ENCODE measurements at regions not wholly inside any gene's neighbourhood (a gene's known extent, or its start where the extent isn't known, plus 50 kb on each side); places are given as distances from the start of the nearest gene placed in this dataset.

DNA sequence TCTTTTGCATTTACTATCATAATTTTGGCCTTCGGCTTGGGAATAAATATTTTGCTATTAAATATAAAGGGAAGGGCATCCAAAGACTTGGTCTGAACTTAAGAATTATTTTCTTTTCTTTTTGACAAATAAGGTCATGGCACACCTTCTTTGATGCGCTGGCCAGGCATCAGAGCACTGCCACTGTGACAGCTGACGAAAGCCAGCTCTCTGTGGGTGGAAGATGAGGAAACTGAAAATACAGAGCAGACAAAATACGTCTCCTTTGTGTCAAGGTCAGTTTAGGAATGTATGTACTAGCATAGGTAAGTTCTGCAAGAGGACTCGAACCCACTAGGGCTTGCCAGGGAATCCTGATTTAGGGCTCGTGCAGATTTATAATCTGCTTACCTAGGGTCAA is 155.9 kb upstream of the MEIS1 start:
- Histone ChIP-seq H3K27ac (ENCODE audit: low read depth, low read length) (no peak overlapping the region), H4K20me1 (ENCODE audit: insufficient read depth, low read length) (no peaks in the 10 kb centered on the region), H3K4me2 (ENCODE audit: insufficient read depth, low read length) (no peak overlapping the region), H3K4me3 (ENCODE audit: insufficient read depth, low read length) (no peak overlapping the region), H2AFZ (ENCODE audit: low read length) (no peak overlapping the region), H3K9me3 (ENCODE audit: low read depth, low read length) (no peaks in the 10 kb centered on the region), H3K79me2 (ENCODE audit: insufficient read depth, low read length) (no peaks in the 10 kb centered on the region), H3K27me3 (ENCODE audit: insufficient read depth, low read length) (no peaks in the 10 kb centered on the region), H3K36me3 (ENCODE audit: insufficient read depth, low read length) (no peaks in the 10 kb centered on the region), H3K4me1 (ENCODE audit: insufficient read depth, low read length) (no peaks in the 10 kb centered on the region)
- DNase-seq (ENCODE audit: insufficient read length, low spot score, missing footprints), result no peak
- TF ChIP-seq, protein P1, sequence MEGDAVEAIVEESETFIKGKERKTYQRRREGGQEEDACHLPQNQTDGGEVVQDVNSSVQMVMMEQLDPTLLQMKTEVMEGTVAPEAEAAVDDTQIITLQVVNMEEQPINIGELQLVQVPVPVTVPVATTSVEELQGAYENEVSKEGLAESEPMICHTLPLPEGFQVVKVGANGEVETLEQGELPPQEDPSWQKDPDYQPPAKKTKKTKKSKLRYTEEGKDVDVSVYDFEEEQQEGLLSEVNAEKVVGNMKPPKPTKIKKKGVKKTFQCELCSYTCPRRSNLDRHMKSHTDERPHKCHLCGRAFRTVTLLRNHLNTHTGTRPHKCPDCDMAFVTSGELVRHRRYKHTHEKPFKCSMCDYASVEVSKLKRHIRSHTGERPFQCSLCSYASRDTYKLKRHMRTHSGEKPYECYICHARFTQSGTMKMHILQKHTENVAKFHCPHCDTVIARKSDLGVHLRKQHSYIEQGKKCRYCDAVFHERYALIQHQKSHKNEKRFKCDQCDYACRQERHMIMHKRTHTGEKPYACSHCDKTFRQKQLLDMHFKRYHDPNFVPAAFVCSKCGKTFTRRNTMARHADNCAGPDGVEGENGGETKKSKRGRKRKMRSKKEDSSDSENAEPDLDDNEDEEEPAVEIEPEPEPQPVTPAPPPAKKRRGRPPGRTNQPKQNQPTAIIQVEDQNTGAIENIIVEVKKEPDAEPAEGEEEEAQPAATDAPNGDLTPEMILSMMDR (IDR thresholded peaks at IDR 0.05; ENCODE audit: extremely low read depth, low read depth, low read length), result no peak

DNA sequence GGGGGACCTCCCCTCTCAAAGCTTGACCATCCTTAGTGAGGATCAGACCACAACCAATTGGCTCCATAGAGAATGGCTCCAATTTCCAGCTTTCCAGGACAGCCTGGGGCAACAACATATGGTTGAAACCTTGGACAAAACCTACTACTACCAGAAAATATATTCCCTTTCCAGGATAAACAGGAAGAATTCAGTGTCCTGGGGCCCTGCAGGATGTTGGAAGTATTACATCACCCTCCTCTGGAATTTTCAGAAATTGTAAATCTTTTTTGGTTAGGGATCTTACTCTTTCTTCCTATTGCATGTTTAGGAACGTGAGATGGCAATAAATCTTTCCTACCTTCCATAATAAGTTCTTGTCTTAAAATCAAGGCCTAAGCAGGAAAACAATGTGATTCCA is 158.9 kb upstream of the MEIS1 start:
- H3K4me2 ChIP-seq (ENCODE audit: insufficient read depth, low read length), result no peak overlapping the region
- H3K4me3 ChIP-seq (ENCODE audit: insufficient read depth, low read length), result no peak overlapping the region
- no peaks in the 10 kb centered on the region for H3K9me3 ChIP-seq (ENCODE audit: low read depth, low read length)
- DNase-seq (ENCODE audit: insufficient read length, low spot score, missing footprints), result no peak
- H3K27ac ChIP-seq (ENCODE audit: low read depth, low read length), result no peak overlapping the region
- TF ChIP-seq, protein P1 (IDR thresholded peaks at IDR 0.05; ENCODE audit: extremely low read depth, low read depth, low read length), result no peak
- no peaks in the 10 kb centered on the region for H3K4me1 ChIP-seq (ENCODE audit: insufficient read depth, low read length)
- no peaks in the 10 kb centered on the region for H3K36me3 ChIP-seq (ENCODE audit: insufficient read depth, low read length)
- H4K20me1 ChIP-seq (ENCODE audit: insufficient read depth, low read length), result no peaks in the 10 kb centered on the region
- H3K79me2 ChIP-seq (ENCODE audit: insufficient read depth, low read length), result no peaks in the 10 kb centered on the region
- no peak overlapping the region for H2AFZ ChIP-seq (ENCODE audit: low read length)
- no peaks in the 10 kb centered on the region for H3K27me3 ChIP-seq (ENCODE audit: insufficient read depth, low read length)

DNA sequence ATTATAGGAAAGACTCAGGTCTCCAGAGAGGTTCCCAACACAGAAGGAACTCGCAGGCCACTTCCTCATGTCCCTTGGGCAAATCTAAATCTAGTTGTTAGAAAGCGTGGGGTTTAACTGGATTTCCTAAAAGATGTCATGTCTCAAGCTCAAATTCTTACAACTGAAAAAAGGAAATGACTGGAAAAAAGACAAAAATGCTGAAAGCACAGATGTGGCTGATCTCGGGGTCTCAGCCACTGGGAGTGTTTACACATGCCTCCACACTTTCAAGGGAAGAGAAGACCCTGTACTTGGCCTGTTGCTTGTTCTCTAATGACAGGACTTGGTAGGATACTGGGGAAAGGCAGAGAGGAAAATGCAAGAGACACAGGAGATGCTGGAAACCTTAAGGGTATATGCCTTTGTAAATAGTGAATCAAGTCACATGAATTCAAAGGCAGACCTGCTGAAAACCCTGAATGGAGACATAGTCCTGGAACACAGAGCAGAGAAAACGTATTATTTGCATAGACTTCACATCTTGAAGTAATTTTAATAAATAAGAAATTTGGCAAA is 160.9 kb upstream of the MEIS1 start:
- H3K36me3 ChIP-seq (ENCODE audit: insufficient read depth, low read length), result no peaks in the 10 kb centered on the region
- no peak overlapping the region for H2AFZ ChIP-seq (ENCODE audit: low read length)

GRCh38 chr2:66272751-66273150 is 162.2 kb upstream of the MEIS1 start:
- Histone ChIP-seq H4K20me1 (ENCODE audit: insufficient read depth, low read length) (no peaks in the 10 kb centered on the region), H3K4me1 (ENCODE audit: insufficient read depth, low read length) (no peaks in the 10 kb centered on the region), H3K4me3 (ENCODE audit: insufficient read depth, low read length) (no peak overlapping the region), H3K27me3 (ENCODE audit: insufficient read depth, low read length) (no peaks in the 10 kb centered on the region), H2AFZ (ENCODE audit: low read length) (no peak overlapping the region), H3K79me2 (ENCODE audit: insufficient read depth, low read length) (no peaks in the 10 kb centered on the region), H3K4me2 (ENCODE audit: insufficient read depth, low read length) (no peak overlapping the region), H3K9me3 (ENCODE audit: low read depth, low read length) (no peaks in the 10 kb centered on the region), H3K36me3 (ENCODE audit: insufficient read depth, low read length) (no peaks in the 10 kb centered on the region), H3K27ac (ENCODE audit: low read depth, low read length) (no peak overlapping the region)
- no peak for DNase-seq (ENCODE audit: insufficient read length, low spot score, missing footprints)
- TF ChIP-seq, protein P1 (IDR thresholded peaks at IDR 0.05; ENCODE audit: extremely low read depth, low read depth, low read length), result no peak

More for the DNA sequence above, 160.9 kb upstream of the MEIS1 start:
- Histone ChIP-seq H3K9me3 (ENCODE audit: low read depth, low read length) (no peaks in the 10 kb centered on the region), H3K4me1 (ENCODE audit: insufficient read depth, low read length) (no peaks in the 10 kb centered on the region), H3K4me2 (ENCODE audit: insufficient read depth, low read length) (no peak overlapping the region), H3K27me3 (ENCODE audit: insufficient read depth, low read length) (no peaks in the 10 kb centered on the region), H4K20me1 (ENCODE audit: insufficient read depth, low read length) (no peaks in the 10 kb centered on the region), H3K79me2 (ENCODE audit: insufficient read depth, low read length) (no peaks in the 10 kb centered on the region), H3K27ac (ENCODE audit: low read depth, low read length) (no peak overlapping the region), H3K4me3 (ENCODE audit: insufficient read depth, low read length) (no peak overlapping the region)
- TF ChIP-seq, protein P1 (IDR thresholded peaks at IDR 0.05; ENCODE audit: extremely low read depth, low read depth, low read length), result no peak
- DNase-seq (ENCODE audit: insufficient read length, low spot score, missing footprints), result no peak
